Type B pancreatic cell (in vitro differentiated cells): ENCODE measurements at regions not wholly inside any gene's neighbourhood (a gene's known extent, or its start where the extent isn't known, plus 50 kb on each side); places are given as distances from the start of the nearest gene placed in this dataset.

ENCODE experiments used
- DNase-seq: peaks from one replicate; pipeline ENCODE4 v3.0.0; 2021; ENCODE audit warnings: mixed read lengths; ENCODE audit not compliant: unreplicated experiment; ENCODE audit errors: extremely low spot score
- H3K27ac Mint-ChIP-seq: 2 replicates; pipeline ENCODE4 v1.8.0; 2021; ENCODE audit warnings: mild to moderate bottlenecking, mixed read lengths
- H3K27me3 Mint-ChIP-seq: 2 replicates; pipeline ENCODE4 v1.8.0; 2021; ENCODE audit warnings: mixed read lengths
- H3K36me3 Mint-ChIP-seq: 2 replicates; pipeline ENCODE4 v1.8.0; 2021; ENCODE audit warnings: mixed read lengths
- H3K4me1 Mint-ChIP-seq: one replicate; pipeline ENCODE4 v1.8.0; 2021; ENCODE audit warnings: mixed read lengths; ENCODE audit not compliant: unreplicated experiment
- H3K4me3 Mint-ChIP-seq: 2 replicates; pipeline ENCODE4 v1.8.0; 2021; ENCODE audit warnings: mild to moderate bottlenecking, mixed read lengths
- H3K9me3 Mint-ChIP-seq: 2 replicates; pipeline ENCODE4 v1.8.0; 2021; ENCODE audit warnings: mixed read lengths
- CTCF ChIP-seq: fragments of 200-600 bp; sonication (generic); conservative IDR thresholded peaks from 2 replicates; pipeline ENCODE4 v1.5.0; 2021; ENCODE audit warnings: antibody characterized with exemption, mild to moderate bottlenecking

GRCh38 chr11:71327156-71328085 is 75.0 kb upstream of the SHANK2 start:
- Mint-ChIP-seq H3K27me3 (no peaks in the 10 kb centered on the region), H3K36me3 (no peaks in the 10 kb centered on the region), H3K9me3 (no peaks in the 10 kb centered on the region), H3K27ac (no peak overlapping the region), H3K4me1 (no peaks in the 10 kb centered on the region), H3K4me3 (no peak overlapping the region)
- DNase-seq, result no peak
- no peak for TF ChIP-seq CTCF

- H3K27me3 Mint-ChIP-seq, result no peaks in the 10 kb centered on the region
- no peak overlapping the region for H3K4me3 Mint-ChIP-seq
- H3K4me1 Mint-ChIP-seq, result no peaks in the 10 kb centered on the region
- H3K36me3 Mint-ChIP-seq, result no peaks in the 10 kb centered on the region
- no peak for TF ChIP-seq CTCF
- DNase-seq, result no peak
- no peaks in the 10 kb centered on the region for H3K9me3 Mint-ChIP-seq
- H3K27ac Mint-ChIP-seq, result no peak overlapping the region
Measured at GRCh38 chr11:71326328-71326940, 74.1 kb upstream of the SHANK2 start.

DNA sequence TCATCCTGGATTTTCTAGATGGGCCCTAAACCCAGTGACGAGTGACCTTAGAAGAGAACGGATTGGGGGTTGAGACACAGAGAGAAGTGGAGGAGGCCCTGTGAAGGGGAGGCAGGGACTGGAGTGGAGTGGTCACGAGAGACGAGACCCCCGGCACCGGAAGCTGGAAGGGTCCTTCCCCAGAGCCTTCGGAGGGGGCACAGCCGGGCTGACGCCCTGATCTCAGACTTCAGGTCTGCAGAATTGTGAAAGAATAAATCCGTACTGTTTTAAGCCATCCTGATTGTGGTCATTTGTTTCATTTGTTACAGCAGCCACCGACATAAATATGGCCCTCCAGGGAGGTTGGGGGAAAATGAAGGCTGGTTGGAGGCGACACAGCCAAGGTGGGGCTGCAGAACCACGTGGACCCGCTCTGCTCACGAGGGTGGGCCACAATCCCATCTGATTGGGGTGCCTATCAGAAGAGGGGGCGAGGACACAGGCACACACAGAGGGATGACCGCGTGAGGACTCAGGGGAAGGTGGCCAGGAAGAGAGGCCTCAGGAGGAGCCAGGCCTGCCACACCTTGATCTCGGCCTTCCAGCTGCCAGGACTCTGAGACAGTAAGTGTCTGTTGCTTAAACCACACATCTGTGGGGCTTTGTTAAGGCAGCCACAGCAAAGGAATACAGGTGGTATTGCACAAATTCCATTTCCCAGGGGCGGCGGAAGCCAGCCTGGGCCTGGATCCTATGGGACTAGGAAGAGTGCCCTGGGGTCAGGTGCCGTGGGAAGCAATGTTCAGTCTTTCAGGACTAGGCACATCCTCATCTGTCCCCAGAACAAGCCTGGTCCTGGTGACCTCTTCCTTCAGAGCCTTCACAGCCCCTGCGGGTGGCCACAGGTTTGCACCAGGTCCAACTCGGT is 73.3 kb upstream of the SHANK2 start:
- no peak overlapping the region for H3K4me3 Mint-ChIP-seq
- H3K36me3 Mint-ChIP-seq, result no peaks in the 10 kb centered on the region
- no peaks in the 10 kb centered on the region for H3K9me3 Mint-ChIP-seq
- DNase-seq, result no peak
- H3K4me1 Mint-ChIP-seq, result no peaks in the 10 kb centered on the region
- TF ChIP-seq CTCF, result no peak
- H3K27me3 Mint-ChIP-seq, result no peaks in the 10 kb centered on the region
- no peak overlapping the region for H3K27ac Mint-ChIP-seq

DNA sequence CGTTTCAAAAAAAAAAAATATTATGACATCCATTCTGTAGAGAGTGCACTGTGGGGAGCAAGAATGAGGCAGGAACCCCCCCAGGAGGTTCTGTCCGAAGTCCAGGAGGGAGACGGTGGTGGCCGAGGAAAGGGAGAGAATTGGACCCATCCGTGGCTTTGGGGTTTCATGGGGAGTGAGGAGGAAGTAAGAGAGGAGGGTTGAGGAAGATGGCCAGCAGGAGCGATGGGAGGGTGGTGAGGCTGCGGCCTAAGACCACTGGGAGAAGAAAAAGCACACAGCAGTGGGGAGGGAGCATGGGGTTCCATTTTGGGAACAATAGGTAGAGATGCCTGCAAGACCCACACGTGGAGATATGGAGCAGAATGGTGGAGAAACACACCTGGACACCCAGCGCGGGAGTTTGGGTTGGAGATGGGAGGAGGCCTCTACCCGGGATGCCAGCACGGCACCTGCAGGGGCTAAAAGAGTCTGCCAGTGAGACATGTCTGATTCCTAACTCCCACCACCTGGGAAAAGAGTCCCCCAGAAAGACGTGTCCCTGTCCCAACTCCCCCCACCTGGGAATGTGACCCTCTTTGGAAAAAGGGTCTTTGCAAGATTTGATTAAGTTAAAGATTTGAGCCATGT is 72.5 kb upstream of the SHANK2 start:
- Mint-ChIP-seq H3K4me1 (no peaks in the 10 kb centered on the region), H3K27ac (no peak overlapping the region), H3K4me3 (no peak overlapping the region), H3K27me3 (no peaks in the 10 kb centered on the region), H3K36me3 (no peaks in the 10 kb centered on the region), H3K9me3 (no peaks in the 10 kb centered on the region)
- no peak for TF ChIP-seq CTCF
- DNase-seq, result no peak

- H3K9me3 Mint-ChIP-seq, result peaks cover 5% of the 10 kb centered on the region
- no peak overlapping the region for H3K27ac Mint-ChIP-seq
- no peak for TF ChIP-seq CTCF
- DNase-seq, result no peak
- no peaks in the 10 kb centered on the region for H3K36me3 Mint-ChIP-seq
- no peaks in the 10 kb centered on the region for H3K27me3 Mint-ChIP-seq
- H3K4me1 Mint-ChIP-seq, result no peaks in the 10 kb centered on the region
- no peak overlapping the region for H3K4me3 Mint-ChIP-seq
Measured at GRCh38 chr11:71323876-71324526, 71.6 kb upstream of the SHANK2 start.
